Kidney (tissue), 13 donors: ENCODE measurements at regions not wholly inside any gene's neighbourhood (a gene's known extent, or its start where the extent isn't known, plus 50 kb on each side); places are given as distances from the start of the nearest gene placed in this dataset.

ENCODE experiments used
- DNase-seq, 5 donors: peaks; one replicate each; pipeline ENCODE4 v3.0.0-alpha.2; 2013 to 2020
- FAIRE-seq: peaks from 2 replicates; lab custom pipeline; 2012; peaks lifted over from hg19 to GRCh38; lab: Jason Lieb, UNC
- H3K27ac ChIP-seq, 2 donors: one replicate each; pipeline ENCODE4 v1.7.0; 2013; ENCODE audit warnings: low read depth in 2 of 2, low read length in 2 of 2, inconsistent platforms in 1 of 2
- H3K27me3 ChIP-seq: one replicate; pipeline ENCODE4 v1.7.1; 2013; ENCODE audit warnings: low read length, inconsistent platforms; ENCODE audit not compliant: control insufficient read depth, insufficient read depth
- H3K36me3 ChIP-seq, 3 donors: one replicate each; pipeline versions ENCODE4 v1.7.0 to v1.7.1; 2013; ENCODE audit warnings: low read length in 3 of 3, control low read depth in 1 of 3, inconsistent platforms in 1 of 3; ENCODE audit not compliant: insufficient read depth in 3 of 3, control insufficient read depth in 2 of 3
- H3K4me1 ChIP-seq, 3 donors: one replicate each; pipeline versions ENCODE4 v1.7.0 to v1.7.1; 2013; ENCODE audit warnings: low read length in 3 of 3, inconsistent platforms in 1 of 3, low read depth in 1 of 3; ENCODE audit not compliant: control insufficient read depth in 2 of 3, insufficient read depth in 2 of 3
- H3K4me3 ChIP-seq, 3 donors: one replicate each; pipeline versions ENCODE4 v1.7.0 to v1.8.1; 2013; ENCODE audit warnings: low read length in 3 of 3, control low read depth in 1 of 3, inconsistent platforms in 1 of 3
- H3K9ac ChIP-seq, 3 donors: one replicate each; pipeline versions ENCODE4 v1.7.0 to v1.7.1; 2013; ENCODE audit warnings: low read length in 3 of 3, control low read depth in 1 of 3, inconsistent platforms in 1 of 3
- H3K9me3 ChIP-seq, 3 donors: one replicate each; pipeline versions ENCODE4 v1.7.0 to v1.7.1; 2013; ENCODE audit warnings: low read length in 3 of 3, control low read depth in 1 of 3, inconsistent platforms in 1 of 3; ENCODE audit not compliant: control insufficient read depth in 2 of 3, insufficient read depth in 1 of 3
- CTCF ChIP-seq: IDR thresholded peaks from 3 replicates; pipeline ENCODE4 v1.5.1; 2012; ENCODE audit warnings: mild to moderate bottlenecking, moderate library complexity, borderline replicate concordance; ENCODE audit not compliant: insufficient read depth; ENCODE audit errors: extremely low read depth
- intact Hi-C: fragments of 100-400 bp; cut with DNase I; formaldehyde crosslinking; loops from one replicate; pipeline ENCODE4 v1.11.1; 2022
- donor health status: control.
- donor health status: control.
- donor health status: control.
- donor health status: control.
- donor health status: control.
- donor health status: DM: yes; HTN: yes; CAD: no.
- donor health status: Normal renal cell carcinoma (clear cell type).

- intact Hi-C loops: no loop called here
- no peaks in the 10 kb centered on the region for H3K4me1 ChIP-seq
- no peaks in the 10 kb centered on the region for H3K27me3 ChIP-seq
- no peak for FAIRE-seq
- DNase-seq: no peak
- no peak overlapping the region for H3K9ac ChIP-seq
- H3K27ac ChIP-seq: no peak overlapping the region
- no peaks in the 10 kb centered on the region for H3K9me3 ChIP-seq
- H3K36me3 ChIP-seq: no peaks in the 10 kb centered on the region
- H3K4me3 ChIP-seq: no peak overlapping the region
- TF ChIP-seq CTCF: no peak
Observed at GRCh38 chr7:27362026-27362425, 119.4 kb downstream of the EVX1 start.

- no peaks in the 10 kb centered on the region for H3K27me3 ChIP-seq
- peaks cover 0 to 3% (median 0%) of the 10 kb centered on the region in 3 donors for H3K9me3 ChIP-seq
- DNase-seq (peak in 1 of 5 donors; percentile 29), FAIRE-seq (no peak)
- intact Hi-C loops: no loop called here
- H3K36me3 ChIP-seq: no peaks in the 10 kb centered on the region
- no peak overlapping the region for H3K27ac ChIP-seq
- H3K4me3 ChIP-seq: no peak overlapping the region
- TF ChIP-seq CTCF: no peak
- H3K4me1 ChIP-seq: no peaks in the 10 kb centered on the region
- no peak overlapping the region for H3K9ac ChIP-seq
Observed at GRCh38 chr7:27364344-27364758, 121.7 kb downstream of the EVX1 start.

GRCh38 chr7:27367179-27367932, 124.8 kb downstream of the EVX1 start:
- H3K27ac ChIP-seq: no peak overlapping the region
- peaks cover 0 to 3% (median 0%) of the 10 kb centered on the region in 3 donors for H3K9me3 ChIP-seq
- H3K36me3 ChIP-seq: no peaks in the 10 kb centered on the region
- no peak for TF ChIP-seq CTCF
- H3K4me3 ChIP-seq: no peak overlapping the region
- H3K27me3 ChIP-seq: no peaks in the 10 kb centered on the region
- FAIRE-seq: no peak
- intact Hi-C loops: no loop called here
- H3K9ac ChIP-seq: no peak overlapping the region
- DNase-seq: peak in 1 of 5 donors; percentile 10
- no peaks in the 10 kb centered on the region for H3K4me1 ChIP-seq
